ENCODE measurements at regions not wholly inside any gene's neighbourhood (a gene's known extent, or its start where the extent isn't known, plus 50 kb on each side); places are given as distances from the start of the nearest gene placed in this dataset.
"Not testable (repeated sequence)": the region's sequence is repeated elsewhere in the genome, so short reads cannot be mapped to it uniquely, and the experiment has no call there.

- no peak for DNase-seq (ENCODE audit: low read depth in 4 of 4, low spot score in 1 of 4)
These were observed 249.1 kb upstream of the PGRMC2 start for GRCh38 chr4:128536746-128537145.

- DNase-seq (ENCODE audit: low read depth in 4 of 4, low spot score in 1 of 4) = not testable (repeated sequence)
These were observed 247.9 kb upstream of the PGRMC2 start for GRCh38 chr4:128535510-128535909.

GRCh38 chr4:128528793-128529553 is 241.4 kb upstream of the PGRMC2 start:
- no peak for DNase-seq (ENCODE audit: low read depth in 4 of 4, low spot score in 1 of 4)

GRCh38 chr4:128527946-128528576 is 240.4 kb upstream of the PGRMC2 start:
- no peak for DNase-seq (ENCODE audit: low read depth in 4 of 4, low spot score in 1 of 4)

DNA sequence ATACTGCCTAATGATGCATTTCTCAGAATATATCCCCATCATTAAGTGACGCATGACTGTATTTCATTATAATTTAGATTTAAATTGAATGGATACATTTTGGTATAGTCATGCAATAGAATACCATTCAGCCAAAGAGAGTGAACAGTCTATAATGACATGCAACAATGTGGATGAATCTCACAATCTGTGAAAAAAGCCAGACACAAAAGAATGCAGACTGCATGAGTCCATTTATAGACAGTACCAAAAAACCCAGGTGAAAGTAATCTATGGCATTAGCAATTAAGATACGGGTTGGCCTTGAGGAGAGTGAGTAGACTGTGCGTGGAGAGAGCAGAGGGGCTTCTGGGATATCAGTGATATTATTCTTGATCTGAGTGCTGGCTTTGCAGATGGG is 239.7 kb upstream of the PGRMC2 start:
- no peak for DNase-seq (ENCODE audit: low read depth in 4 of 4, low spot score in 1 of 4)

GRCh38 chr4:128525992-128526630 is 238.5 kb upstream of the PGRMC2 start:
- no peak for DNase-seq (ENCODE audit: low read depth in 4 of 4, low spot score in 1 of 4)

- no peak for DNase-seq (ENCODE audit: low read depth in 4 of 4, low spot score in 1 of 4)
These were observed 237.8 kb upstream of the PGRMC2 start for GRCh38 chr4:128525387-128525786.

DNA sequence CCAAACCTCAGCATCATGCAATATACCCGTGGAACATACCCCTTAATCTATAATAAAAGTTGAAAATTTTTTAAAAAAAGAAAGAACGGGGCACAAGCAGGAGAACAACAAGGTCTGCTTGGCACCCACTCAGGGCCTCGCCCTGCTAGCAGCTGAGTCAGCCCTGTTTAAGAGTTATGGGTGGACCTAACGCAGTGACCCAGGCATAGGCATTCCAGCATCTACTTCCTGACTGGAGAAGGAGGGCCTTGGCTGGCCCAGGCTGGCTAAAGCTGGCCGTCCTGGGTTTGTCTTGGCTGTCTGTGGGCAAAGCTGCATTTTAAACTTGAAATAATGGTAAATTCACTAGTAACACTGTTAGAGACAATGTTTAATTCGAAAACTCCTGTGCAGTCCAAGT is 236.7 kb upstream of the PGRMC2 start:
- no peak for DNase-seq (ENCODE audit: low read depth in 4 of 4, low spot score in 1 of 4)

DNA sequence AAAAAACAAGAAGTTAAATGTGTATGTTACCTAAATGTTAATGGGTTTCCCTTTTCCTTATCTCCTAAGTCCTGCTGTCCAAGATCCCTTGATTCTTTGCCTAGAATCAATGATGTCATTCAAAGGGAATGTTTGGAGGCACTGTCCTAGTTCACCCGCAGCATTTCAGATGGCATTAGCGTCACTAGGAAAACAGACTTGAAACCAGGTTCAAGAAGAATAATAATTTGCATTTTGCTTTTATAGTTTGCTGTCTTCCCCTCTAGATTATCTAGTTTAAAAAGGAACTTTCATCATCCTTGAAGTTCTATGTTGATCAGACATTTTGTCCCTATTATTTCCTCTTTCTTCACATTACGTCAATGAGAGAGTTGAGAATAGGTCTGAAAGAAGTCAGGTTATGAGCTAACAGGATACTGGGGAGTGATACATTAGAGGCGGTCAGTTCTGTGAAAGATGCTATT is 234.1 kb upstream of the PGRMC2 start:
- DNase-seq (ENCODE audit: low read depth in 4 of 4, low spot score in 1 of 4) = no peak

- DNase-seq (ENCODE audit: low read depth in 4 of 4, low spot score in 1 of 4) = no peak
These were observed 233.5 kb upstream of the PGRMC2 start for GRCh38 chr4:128521156-128521555.

- DNase-seq (ENCODE audit: low read depth in 4 of 4, low spot score in 1 of 4) = no peak
These were observed 231.7 kb upstream of the PGRMC2 start for GRCh38 chr4:128519163-128519830.

GRCh38 chr4:128517739-128518510 is 230.3 kb upstream of the PGRMC2 start:
- no peak for DNase-seq (ENCODE audit: low read depth in 4 of 4, low spot score in 1 of 4)

DNA sequence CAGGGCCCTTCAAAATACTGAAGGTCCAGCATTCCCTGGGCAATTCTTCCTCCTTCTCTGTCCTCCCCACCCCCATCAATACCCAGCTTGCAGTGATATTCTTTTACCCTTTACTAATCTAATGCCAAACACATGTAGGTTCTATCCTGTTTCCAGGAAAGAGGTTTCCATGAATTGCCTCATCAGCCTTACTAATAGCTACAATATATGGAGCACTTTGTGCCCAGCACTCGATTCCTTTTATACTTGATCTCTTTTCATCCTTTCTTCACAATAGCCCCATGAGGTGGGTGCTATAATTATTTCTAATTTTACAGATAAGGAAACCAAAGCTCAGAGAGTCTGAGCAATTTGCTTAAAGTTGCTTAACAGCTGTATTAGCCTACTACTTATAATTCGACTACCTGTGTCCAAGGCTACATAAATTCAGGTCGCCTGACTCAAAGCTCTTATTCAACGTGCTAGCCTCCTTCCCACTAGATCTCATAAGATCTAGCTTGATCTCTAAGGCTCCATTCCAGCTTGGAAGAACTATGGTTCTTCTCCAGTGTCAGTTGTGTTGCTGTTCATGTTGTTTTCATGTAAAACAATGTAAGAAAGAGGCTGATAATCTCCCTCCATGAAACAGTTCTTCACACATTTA is 229.6 kb upstream of the PGRMC2 start:
- no peak for DNase-seq (ENCODE audit: low read depth in 4 of 4, low spot score in 1 of 4)

DNA sequence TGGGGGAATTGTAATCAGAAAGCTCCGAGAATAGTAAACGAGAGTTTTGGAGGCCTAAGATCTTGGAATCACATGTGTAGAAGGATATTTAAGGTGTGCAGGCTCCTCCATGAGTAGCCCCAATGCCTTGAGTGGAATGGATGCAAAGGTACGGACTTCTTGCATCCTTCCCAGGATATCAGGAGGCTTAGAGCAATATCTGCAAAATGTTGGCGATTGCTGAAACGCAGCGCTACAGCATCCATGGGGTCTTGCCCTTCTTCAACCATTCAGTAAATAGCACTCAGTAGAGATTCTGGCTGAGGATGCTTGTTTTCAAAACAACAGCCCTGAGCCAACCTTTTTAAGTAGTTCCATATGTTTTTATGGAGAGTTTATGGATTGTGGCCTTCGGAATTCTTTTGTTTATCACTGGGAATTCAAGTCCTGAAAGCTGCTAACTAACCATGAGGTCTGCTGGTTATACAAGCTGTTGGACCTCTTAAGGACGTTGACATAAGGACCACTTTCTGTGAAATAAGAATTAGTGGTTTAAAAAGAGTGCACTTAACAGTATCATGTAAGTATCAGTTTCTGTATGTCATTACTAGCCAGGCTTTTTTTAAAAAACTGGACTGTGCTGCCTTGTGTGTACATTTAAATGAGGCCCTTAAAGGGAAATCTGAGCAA is 228.8 kb upstream of the PGRMC2 start:
- no peak for DNase-seq (ENCODE audit: low read depth in 4 of 4, low spot score in 1 of 4)

DNA sequence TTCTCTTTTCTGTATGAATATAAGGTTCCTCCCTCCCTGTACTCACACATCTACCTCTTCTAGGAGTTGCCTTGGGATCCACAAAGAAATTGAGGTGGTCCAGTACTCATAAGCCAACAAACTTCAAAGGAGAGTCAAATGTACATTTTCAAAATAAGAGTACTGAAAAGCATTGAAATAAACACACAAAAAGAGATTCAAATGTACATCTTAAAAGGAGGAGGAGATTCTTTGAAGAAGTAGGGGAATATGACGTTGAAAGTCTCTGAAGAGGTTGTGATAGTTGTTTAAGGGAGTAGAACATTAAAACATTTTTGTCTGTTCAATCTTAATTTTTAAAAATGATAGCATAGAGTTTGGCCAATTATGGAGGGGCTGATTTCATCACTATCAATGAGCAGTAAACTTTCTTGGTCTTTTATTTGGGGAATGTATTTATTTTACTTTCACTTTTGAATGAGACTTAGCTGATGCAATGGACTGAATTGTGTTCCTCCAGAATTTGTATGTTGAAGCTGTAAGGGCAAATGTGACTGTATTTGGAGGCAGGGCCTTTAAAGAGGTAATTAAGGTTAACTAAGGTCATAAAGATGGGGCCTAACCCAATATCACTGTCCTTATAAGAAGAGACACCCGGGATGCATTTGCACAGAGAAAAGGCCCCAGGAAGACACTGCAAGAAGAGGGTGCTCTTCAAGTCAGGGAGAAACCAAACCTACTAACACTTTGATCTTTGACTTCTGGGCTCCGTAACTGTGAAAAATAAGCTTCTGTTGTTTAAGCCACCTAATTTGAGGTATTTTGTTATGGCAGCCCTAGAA is 226.3 kb upstream of the PGRMC2 start:
- no peak for DNase-seq (ENCODE audit: low read depth in 4 of 4, low spot score in 1 of 4)

DNA sequence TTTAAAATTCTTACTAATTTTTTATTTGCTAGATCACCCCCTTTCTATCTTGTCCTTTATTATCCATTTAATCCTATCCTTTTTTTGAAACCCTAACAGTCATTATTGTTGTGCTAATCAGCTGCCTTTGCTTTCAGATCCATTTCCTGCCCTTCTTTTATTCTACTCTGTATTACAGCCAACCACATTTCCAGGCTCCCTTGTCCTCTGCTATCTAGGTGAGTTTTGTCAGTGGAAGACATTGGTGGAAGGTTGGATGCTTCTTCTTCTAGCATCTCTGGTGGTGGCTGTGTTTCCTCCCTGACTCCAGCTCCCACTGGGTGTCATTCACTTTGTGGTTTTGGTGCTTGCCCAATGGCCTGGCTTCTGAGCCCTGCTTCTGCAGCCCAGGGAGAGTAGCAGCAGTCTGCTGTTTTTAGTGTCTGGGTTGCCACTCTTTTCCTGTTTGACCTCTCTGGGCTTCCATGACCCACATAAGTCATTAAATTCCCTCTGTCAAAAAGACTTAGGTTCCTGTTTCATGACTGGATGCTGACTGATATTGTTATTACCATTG is 225.2 kb upstream of the PGRMC2 start:
- no peak for DNase-seq (ENCODE audit: low read depth in 4 of 4, low spot score in 1 of 4)

DNA sequence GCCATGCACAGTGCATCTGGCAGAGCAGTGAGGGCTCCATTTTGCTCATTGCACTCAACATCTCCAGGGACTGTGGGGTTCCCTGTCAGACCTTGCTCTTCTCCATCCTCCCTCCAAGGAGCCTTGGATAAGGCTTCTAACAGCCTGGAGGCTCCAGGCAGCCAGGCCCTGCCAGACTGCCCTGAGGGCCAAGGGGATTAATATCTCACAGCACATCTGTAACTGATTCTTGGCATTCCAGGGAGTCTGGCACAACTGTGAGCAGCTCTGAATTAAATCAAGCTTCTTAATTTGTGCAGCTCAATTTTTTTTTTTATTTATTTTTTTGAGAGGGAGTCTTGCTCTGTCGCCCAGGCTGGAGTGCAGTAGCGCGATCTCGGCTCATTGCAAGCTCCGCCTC is 224.5 kb upstream of the PGRMC2 start:
- no peak for DNase-seq (ENCODE audit: low read depth in 4 of 4, low spot score in 1 of 4)

GRCh38 chr4:128510850-128511249 is 223.2 kb upstream of the PGRMC2 start:
- DNase-seq (ENCODE audit: low read depth in 4 of 4, low spot score in 1 of 4) = no peak
